ENCODE measurements at regions not wholly inside any gene's neighbourhood (a gene's known extent, or its start where the extent isn't known, plus 50 kb on each side); places are given as distances from the start of the nearest gene placed in this dataset.

GRCh38 chr15:46955576-46955975 is 761.7 kb upstream of the SEMA6D start:
- TF ChIP-seq CTCF (IDR thresholded peaks at IDR 0.05; ENCODE audit: insufficient read depth, low read depth, low read length) (no peak), EZH2 (IDR thresholded peaks at IDR 0.05; ENCODE audit: insufficient read depth, low read length) (no peak)

All from astrocyte (in vitro differentiated cells and primary cell).